ENCODE measurements at regions not wholly inside any gene's neighbourhood (a gene's known extent, or its start where the extent isn't known, plus 50 kb on each side); places are given as distances from the start of the nearest gene placed in this dataset.

DNA sequence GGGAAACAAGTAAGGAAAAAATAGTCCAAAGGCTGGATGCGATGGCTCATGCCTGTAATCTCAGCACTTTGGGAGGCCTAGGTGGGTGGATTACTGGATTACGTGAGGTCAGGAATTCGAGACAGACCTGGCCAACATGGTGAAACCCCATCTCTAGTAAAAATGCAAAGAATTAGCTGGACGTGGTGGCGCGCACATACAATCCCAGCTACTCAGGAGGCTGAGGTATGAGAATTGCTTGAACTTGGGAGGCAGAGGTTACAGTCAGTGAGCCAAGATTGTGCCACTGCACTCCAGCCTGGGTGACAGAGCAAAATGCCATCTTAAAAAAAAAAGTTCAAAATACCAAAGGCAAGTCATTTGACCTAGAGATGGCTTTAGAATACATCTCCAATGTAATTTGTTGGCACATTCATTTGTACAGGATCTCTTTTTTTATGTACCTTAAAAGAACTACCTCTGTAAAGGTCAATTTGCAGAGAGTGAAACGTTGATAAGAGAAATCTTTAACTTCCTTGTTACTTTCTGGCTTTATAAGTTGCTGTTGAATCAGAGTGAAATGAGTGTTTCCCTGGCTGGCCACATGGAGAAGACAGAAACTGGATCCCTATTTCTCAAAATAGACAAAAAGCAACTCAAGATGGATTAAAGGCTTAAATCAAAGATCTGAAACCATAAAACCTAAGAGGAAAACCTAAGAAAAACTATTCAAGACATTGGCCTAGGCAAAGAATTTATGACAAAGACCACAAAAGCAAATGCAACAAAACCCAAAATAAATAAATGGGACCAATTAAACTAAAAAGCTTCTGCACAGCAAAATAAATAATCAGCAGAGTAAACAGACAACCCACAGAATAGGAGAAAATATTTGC lies 260.7 kb downstream of the KLF6 start:
- TF ChIP-seq, protein P1, sequence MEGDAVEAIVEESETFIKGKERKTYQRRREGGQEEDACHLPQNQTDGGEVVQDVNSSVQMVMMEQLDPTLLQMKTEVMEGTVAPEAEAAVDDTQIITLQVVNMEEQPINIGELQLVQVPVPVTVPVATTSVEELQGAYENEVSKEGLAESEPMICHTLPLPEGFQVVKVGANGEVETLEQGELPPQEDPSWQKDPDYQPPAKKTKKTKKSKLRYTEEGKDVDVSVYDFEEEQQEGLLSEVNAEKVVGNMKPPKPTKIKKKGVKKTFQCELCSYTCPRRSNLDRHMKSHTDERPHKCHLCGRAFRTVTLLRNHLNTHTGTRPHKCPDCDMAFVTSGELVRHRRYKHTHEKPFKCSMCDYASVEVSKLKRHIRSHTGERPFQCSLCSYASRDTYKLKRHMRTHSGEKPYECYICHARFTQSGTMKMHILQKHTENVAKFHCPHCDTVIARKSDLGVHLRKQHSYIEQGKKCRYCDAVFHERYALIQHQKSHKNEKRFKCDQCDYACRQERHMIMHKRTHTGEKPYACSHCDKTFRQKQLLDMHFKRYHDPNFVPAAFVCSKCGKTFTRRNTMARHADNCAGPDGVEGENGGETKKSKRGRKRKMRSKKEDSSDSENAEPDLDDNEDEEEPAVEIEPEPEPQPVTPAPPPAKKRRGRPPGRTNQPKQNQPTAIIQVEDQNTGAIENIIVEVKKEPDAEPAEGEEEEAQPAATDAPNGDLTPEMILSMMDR (IDR thresholded peaks at IDR 0.05), result no peak
- TF ChIP-seq POLR2A (IDR thresholded peaks at IDR 0.05), result no peak
